Osteoblast (primary cell): ENCODE measurements at regions not wholly inside any gene's neighbourhood (a gene's known extent, or its start where the extent isn't known, plus 50 kb on each side); places are given as distances from the start of the nearest gene placed in this dataset.

Experiments
- DNase-seq: peaks from one replicate; pipeline ENCODE4 v3.0.0; 2011; ENCODE audit warnings: low spot score, mixed read lengths; ENCODE audit not compliant: insufficient read length; ENCODE audit errors: missing footprints
- H2AFZ ChIP-seq: 2 replicates; pipeline ENCODE4 v1.6.0; 2011; ENCODE audit warnings: mild to moderate bottlenecking, low read length
- H3K27ac ChIP-seq: 2 replicates; pipeline ENCODE4 v1.5.1; 2011; ENCODE audit warnings: mild to moderate bottlenecking, low read depth, low read length, moderate library complexity
- H3K27me3 ChIP-seq: 2 replicates; pipeline ENCODE4 v1.6.0; 2012; ENCODE audit warnings: mild to moderate bottlenecking, control low read depth, inconsistent platforms, low read length, moderate library complexity; ENCODE audit not compliant: insufficient read depth
- H3K36me3 ChIP-seq: 2 replicates; pipeline ENCODE4 v1.5.1; 2011; ENCODE audit warnings: mild to moderate bottlenecking, low read length, control low read depth, moderate library complexity; ENCODE audit not compliant: insufficient read depth
- H3K4me1 ChIP-seq: 2 replicates; pipeline ENCODE4 v1.5.1; 2011; ENCODE audit warnings: mild to moderate bottlenecking, low read length, control low read depth, moderate library complexity; ENCODE audit not compliant: insufficient read depth
- H3K4me2 ChIP-seq: 2 replicates; pipeline ENCODE4 v1.6.0; 2011; ENCODE audit warnings: mild to moderate bottlenecking, low read length; ENCODE audit not compliant: insufficient read depth
- H3K4me3 ChIP-seq: fragments of 200-600 bp; sonication (generic); 3 replicates; pipeline ENCODE4 v1.5.1; 2012; ENCODE audit warnings: mild to moderate bottlenecking, low read length, inconsistent platforms; ENCODE audit not compliant: insufficient read depth
- H3K79me2 ChIP-seq: 2 replicates; pipeline ENCODE4 v1.6.0; 2012; ENCODE audit warnings: mild to moderate bottlenecking, low read length, control low read depth, inconsistent platforms; ENCODE audit not compliant: insufficient read depth
- H3K9me3 ChIP-seq: 2 replicates; pipeline ENCODE4 v1.5.1; 2011; ENCODE audit warnings: low read depth, low read length, control low read depth
- H4K20me1 ChIP-seq: 2 replicates; pipeline ENCODE4 v1.6.0; 2012; ENCODE audit warnings: mild to moderate bottlenecking, low read length, control low read depth; ENCODE audit not compliant: insufficient read depth
- TF ChIP-seq, protein P1 (sequence below): IDR thresholded peaks from 2 replicates; pipeline ENCODE4 v1.5.1; 2011; ENCODE audit warnings: mild to moderate bottlenecking, low read depth, low read length, moderate library complexity; ENCODE audit errors: extremely low read depth

DNA sequence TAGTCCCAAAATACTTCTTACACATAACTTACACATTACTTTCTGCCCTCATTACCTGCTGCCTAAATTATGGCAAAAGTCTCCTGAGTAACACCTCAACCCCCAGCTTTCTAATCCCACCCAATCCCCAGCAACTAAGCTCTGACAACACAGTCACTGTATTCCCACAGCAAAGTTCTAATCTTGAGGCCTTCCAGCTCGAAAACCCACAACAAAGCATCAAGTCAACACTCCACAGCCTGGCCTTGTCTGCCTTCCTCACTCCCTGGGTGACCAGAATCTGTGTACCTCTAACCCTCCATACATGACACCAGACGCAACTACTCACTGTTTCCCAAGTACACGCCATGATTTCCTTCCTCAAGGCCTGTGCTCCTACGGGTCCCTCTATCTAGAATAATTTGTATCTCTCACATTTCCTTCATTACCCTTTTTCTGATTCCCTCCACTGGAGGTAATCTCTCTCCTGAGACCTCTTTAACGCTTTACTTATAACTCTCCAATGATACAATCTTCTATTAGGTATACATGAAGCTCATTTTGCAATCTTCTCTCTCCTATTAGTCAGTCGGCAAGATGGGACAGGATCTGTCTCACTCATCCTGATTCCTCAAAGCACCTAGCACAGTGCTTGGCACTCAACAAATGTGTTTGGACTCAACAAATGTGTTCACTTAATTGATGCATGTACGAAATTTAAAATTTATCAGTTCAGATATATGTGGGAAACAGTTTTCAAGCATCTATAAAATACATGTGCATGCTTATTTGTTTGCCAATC lies 87.6 kb upstream of the DOCK9 start:
- H3K4me2 ChIP-seq: no peak overlapping the region
- H3K36me3 ChIP-seq: no peaks in the 10 kb centered on the region
- H3K27me3 ChIP-seq: no peaks in the 10 kb centered on the region
- H3K9me3 ChIP-seq: no peaks in the 10 kb centered on the region
- H3K4me1 ChIP-seq: peaks cover 21% of the 10 kb centered on the region
- H2AFZ ChIP-seq: no peak overlapping the region
- no peak overlapping the region for H3K4me3 ChIP-seq
- H3K79me2 ChIP-seq: peaks cover 6% of the 10 kb centered on the region
- H4K20me1 ChIP-seq: no peaks in the 10 kb centered on the region
- no peak overlapping the region for H3K27ac ChIP-seq
- DNase-seq: no peak
- TF ChIP-seq, protein P1, sequence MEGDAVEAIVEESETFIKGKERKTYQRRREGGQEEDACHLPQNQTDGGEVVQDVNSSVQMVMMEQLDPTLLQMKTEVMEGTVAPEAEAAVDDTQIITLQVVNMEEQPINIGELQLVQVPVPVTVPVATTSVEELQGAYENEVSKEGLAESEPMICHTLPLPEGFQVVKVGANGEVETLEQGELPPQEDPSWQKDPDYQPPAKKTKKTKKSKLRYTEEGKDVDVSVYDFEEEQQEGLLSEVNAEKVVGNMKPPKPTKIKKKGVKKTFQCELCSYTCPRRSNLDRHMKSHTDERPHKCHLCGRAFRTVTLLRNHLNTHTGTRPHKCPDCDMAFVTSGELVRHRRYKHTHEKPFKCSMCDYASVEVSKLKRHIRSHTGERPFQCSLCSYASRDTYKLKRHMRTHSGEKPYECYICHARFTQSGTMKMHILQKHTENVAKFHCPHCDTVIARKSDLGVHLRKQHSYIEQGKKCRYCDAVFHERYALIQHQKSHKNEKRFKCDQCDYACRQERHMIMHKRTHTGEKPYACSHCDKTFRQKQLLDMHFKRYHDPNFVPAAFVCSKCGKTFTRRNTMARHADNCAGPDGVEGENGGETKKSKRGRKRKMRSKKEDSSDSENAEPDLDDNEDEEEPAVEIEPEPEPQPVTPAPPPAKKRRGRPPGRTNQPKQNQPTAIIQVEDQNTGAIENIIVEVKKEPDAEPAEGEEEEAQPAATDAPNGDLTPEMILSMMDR: no peak

DNA sequence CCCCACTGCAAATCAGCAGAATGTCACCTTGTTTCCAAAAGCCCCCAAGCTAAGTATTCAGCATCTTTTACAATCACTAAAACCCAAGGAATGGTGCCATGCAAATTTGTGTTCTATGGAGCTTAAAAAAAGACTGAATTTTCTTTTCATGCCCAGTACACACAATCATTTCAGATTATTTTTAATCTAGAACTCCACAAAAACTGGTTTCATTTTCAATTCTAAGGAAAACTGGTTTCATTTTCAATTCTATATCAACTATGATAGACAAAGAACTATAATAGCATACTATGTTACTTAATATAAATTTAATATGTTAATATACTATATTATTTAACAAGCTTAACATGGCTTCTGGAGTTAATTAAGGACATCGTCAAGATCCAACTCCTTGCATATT lies 88.4 kb upstream of the DOCK9 start:
- no peak overlapping the region for H3K27ac ChIP-seq
- H3K36me3 ChIP-seq: no peaks in the 10 kb centered on the region
- no peak overlapping the region for H3K4me2 ChIP-seq
- no peaks in the 10 kb centered on the region for H3K9me3 ChIP-seq
- H3K4me1 ChIP-seq: peaks cover 21% of the 10 kb centered on the region
- peaks cover 2% of the 10 kb centered on the region for H3K79me2 ChIP-seq
- no peak for DNase-seq
- no peaks in the 10 kb centered on the region for H3K27me3 ChIP-seq
- TF ChIP-seq, protein P1: no peak
- no peak overlapping the region for H2AFZ ChIP-seq
- no peak overlapping the region for H3K4me3 ChIP-seq
- H4K20me1 ChIP-seq: no peaks in the 10 kb centered on the region

DNA sequence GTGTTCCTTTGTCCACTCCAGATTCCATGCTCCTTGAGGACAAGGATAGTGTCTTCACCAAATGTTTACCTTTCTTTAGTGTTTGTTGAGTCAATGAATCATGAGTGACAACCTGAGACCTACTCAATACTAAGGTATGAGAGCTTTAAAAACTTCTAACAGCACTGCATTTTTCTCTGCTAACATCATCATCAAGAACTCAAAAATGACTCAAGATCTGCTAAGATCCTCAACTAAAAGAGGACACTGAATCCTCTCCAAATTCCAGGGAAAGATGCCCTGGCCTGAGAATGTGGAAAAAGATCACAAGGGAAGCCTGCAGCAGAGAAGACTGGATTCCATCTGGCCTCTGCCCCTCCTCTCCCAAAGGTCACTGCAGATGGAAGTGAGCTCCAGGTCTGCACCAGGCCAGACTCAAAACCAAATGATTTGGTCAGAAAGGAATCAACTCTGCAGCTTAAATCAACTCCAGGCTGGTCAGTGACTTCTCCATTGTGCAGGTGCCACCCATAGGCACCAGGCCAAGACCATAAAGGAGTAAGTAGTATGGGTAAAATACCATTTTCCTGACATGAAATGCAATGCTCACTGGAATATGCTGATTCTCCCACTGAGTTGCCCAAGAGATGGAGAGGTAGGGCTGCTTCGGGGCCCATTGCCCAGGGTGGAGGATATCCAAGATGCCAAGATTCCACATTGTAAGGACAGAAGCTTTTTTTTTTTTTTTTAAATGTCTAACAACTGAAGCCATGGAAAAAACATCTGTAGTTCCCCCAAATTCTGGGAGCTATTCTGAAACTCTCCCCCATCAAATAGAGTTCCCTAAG lies 89.5 kb upstream of the DOCK9 start:
- peaks cover 16% of the 10 kb centered on the region for H3K4me1 ChIP-seq
- no peak overlapping the region for H2AFZ ChIP-seq
- DNase-seq: peak; percentile 84
- no peak overlapping the region for H3K4me2 ChIP-seq
- H3K36me3 ChIP-seq: no peaks in the 10 kb centered on the region
- no peak overlapping the region for H3K4me3 ChIP-seq
- no peaks in the 10 kb centered on the region for H4K20me1 ChIP-seq
- no peaks in the 10 kb centered on the region for H3K79me2 ChIP-seq
- H3K27me3 ChIP-seq: no peaks in the 10 kb centered on the region
- H3K27ac ChIP-seq: peak overlapping the region; percentile 16
- TF ChIP-seq, protein P1: no peak
- no peaks in the 10 kb centered on the region for H3K9me3 ChIP-seq

DNA sequence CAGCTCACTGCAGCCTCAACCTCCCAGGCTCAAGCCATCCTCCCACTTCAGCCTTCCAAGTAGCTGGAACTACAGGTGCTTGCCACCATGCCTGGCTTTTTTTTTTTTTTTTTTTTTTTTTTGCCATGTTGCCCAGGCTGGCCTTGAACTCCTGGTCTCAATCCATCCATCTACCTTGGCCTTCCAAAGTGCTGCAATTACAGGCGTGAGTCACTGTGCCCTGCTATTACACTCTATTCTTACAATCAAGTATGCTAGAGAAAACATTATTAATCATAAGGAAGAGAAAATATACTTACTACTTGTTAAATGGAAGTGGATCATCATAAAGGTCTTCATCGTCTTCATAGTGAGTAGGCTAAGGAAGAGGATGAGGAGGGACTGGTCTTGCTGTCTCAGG lies 93.3 kb upstream of the DOCK9 start:
- TF ChIP-seq, protein P1: no peak
- H3K27me3 ChIP-seq: no peaks in the 10 kb centered on the region
- H3K79me2 ChIP-seq: no peaks in the 10 kb centered on the region
- no peak for DNase-seq
- no peak overlapping the region for H2AFZ ChIP-seq
- no peaks in the 10 kb centered on the region for H4K20me1 ChIP-seq
- H3K4me1 ChIP-seq: peaks cover 9% of the 10 kb centered on the region
- H3K4me2 ChIP-seq: no peak overlapping the region
- no peak overlapping the region for H3K27ac ChIP-seq
- H3K36me3 ChIP-seq: no peaks in the 10 kb centered on the region
- no peak overlapping the region for H3K4me3 ChIP-seq
- no peaks in the 10 kb centered on the region for H3K9me3 ChIP-seq
